ENCODE measurements at regions not wholly inside any gene's neighbourhood (a gene's known extent, or its start where the extent isn't known, plus 50 kb on each side); places are given as distances from the start of the nearest gene placed in this dataset.
"Not testable (repeated sequence)": the region's sequence is repeated elsewhere in the genome, so short reads cannot be mapped to it uniquely, and the experiment has no call there.

DNA sequence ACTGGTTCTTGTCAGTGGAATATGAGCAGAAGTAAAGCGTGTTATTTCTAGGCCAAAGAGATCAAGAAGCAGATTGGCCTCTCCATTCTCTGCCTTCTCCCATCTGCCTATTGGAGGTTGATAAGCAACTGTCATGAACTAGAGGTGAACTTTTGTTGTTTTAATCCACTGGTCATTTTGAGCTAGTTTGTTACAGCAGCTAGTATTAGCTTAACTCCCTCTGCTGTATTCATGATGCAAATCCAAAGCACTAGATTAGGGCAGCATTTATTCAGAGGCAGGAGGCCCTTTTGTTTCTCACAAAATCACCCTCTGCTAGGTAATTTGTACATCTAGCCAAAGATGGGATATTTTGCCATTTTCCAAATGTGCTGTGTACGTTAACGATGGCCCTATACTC is 97.3 kb upstream of the DPT start:
- no peak for DNase-seq

- no peak for DNase-seq
Measured at GRCh38 chr1:168827557-168827956, 98.6 kb upstream of the DPT start.

DNA sequence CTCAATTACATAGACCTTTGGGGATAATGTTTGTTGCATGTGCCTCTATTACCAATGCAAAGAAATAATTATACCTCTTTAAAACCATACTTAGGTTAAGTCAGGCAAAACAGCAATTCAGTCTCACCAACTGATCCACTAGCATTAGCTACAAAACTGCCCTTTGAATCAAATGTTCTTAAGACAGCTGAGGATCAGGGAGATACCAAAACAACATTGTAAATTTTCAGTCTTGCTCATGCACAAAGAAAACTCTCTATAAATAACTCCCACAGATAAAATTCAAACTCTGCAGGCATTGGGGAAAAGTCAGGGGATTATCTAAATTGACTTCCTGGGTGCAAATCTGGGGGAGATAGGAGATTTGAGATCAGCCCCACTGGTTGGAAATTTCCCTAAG is 100.9 kb upstream of the DPT start:
- no peak for DNase-seq

- DNase-seq: no peak
Measured at GRCh38 chr1:168830562-168830961, 101.6 kb upstream of the DPT start.

GRCh38 chr1:168832661-168833060 is 103.7 kb upstream of the DPT start:
- DNase-seq: no peak

DNA sequence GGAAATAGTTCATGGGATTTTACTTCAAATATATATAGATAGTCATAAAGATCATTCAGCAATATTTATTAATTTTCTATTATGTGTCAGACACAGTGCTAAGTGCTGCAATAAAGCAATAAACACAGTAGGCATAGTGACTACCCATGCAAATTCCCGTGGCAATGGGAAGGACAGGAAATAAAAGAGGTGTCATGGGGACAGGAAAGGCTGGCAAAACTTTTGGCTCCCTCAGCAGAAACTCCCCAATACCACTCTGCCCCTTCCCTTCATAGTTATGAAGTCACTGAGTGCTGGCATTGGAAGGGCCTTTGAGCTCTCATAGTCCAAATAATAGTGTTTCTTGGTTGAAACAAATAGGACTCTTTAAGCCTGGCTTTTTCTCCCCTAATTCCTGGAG is 104.4 kb upstream of the DPT start:
- no peak for DNase-seq

GRCh38 chr1:168833801-168834224 is 104.8 kb upstream of the DPT start:
- DNase-seq: no peak

- no peak for DNase-seq
Measured at GRCh38 chr1:168834225-168834872, 105.3 kb upstream of the DPT start.

GRCh38 chr1:168835176-168835575 is 106.2 kb upstream of the DPT start:
- DNase-seq: no peak

- DNase-seq: no peak
Measured at GRCh38 chr1:168835791-168836190, 106.8 kb upstream of the DPT start.

- DNase-seq: no peak
Measured at GRCh38 chr1:168836469-168836868, 107.5 kb upstream of the DPT start.

DNA sequence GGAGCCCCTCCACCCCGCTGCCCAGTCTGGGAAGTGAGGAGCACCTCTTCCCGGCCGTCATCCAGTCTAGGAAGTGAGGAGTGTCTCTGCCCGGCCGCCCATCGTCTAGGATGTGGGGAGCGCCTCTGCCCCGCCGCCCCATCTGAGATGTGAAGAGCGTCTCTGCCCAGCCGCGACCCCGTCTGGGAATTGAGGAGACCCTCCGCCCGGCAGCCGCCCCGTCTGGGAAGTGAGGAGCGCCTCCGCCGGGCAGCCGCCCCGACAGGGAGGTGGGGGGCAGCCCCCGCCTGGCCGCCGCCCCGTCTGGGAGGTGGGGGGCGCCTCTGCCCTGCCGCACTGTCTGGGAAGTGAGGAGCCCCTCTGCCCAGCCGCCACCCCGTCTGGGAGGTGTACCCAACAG is 108.2 kb upstream of the DPT start:
- DNase-seq: not testable (repeated sequence)

DNA sequence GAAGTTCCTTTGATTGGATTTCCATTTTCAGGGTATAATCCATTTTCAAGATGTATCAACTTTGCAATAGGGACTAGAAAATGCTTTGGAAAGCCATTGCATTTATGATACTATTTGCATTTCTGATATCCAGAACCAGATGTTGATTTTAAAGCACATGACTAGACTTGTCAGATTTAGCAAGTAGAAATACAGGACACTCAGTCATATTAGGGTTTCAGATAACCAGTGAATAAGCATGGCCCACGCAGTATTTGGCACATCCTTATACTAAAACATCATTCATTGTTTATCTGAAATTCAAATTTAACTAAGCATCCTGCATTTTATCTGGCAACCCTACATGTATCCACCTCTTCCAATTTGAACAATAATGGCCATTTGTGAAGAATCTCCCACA is 113.3 kb upstream of the DPT start:
- no peak for DNase-seq

- DNase-seq: no peak
Measured at GRCh38 chr1:168842916-168843315, 113.9 kb upstream of the DPT start.

DNA sequence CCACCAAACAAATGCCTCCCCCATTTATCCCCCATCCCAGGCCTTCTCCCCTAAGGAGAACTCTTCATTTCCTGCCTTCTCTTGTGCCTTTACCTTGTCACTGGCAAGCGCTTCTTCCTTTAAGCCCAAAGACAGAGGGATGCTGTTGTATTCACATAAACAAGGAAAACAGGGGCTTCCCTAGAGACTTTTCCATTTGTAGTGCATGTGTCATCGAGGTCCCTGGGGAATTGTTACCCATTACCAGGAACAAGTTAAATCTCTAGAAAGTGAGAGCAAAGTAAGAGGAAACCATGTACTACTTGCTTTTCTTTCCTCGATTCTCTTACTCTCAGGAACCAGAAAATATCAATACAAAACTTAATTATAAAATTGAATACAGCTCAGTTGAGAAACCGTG is 114.4 kb upstream of the DPT start:
- DNase-seq: no peak

GRCh38 chr1:168843950-168844349 is 114.9 kb upstream of the DPT start:
- DNase-seq: no peak

GRCh38 chr1:168845140-168845539 is 116.1 kb upstream of the DPT start:
- DNase-seq: no peak

- no peak for DNase-seq
Measured at GRCh38 chr1:168848051-168848450, 119.0 kb upstream of the DPT start.

DNA sequence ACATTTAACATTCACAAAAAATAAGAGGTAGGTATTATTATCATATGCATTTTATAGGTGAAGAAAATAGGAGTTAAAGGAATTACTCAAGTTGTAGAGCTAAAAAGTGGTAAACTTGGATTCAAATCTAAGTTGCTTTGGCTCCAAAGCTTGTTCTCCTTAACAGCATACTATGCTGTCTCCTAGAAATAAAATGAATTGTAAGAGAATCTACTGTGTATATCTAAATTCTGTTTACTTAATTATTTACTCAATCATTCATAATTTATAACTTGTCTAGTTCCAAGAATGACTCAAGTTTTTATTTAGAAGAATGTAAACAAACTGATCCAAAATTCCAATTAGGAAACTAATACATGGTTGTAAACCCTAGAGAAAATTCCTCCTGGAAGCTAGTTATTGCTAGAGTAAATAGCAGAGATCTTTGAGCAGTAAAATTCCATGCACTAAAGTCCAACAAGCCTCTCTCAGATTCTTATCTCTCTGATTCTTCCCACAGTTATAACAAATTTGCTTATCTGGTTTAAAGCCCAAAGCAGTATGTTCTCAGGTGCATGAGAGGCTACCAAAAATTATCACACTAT is 132.5 kb upstream of the DPT start:
- DNase-seq: no peak

DNA sequence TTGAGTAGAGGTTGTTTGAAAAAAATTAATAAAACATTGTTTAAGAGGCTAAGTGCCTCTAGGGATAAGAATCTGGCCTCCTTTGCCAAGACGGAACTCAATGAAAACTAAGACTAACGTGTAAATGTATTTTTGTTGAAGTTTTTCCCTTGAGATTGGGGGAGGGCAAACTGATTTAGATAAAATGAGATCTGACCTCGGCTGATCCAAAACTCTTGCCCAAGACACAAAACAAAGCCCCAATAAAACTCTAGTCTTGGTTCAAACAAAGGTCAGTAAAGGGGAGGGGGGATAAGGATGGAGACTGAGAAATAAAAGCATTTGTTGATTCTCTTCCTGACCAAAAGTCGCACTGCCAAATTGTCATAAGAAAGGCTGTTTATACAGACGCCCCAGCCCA is 134.8 kb upstream of the DPT start:
- no peak for DNase-seq

GRCh38 chr1:168864266-168864665 is 135.3 kb upstream of the DPT start:
- no peak for DNase-seq

DNA sequence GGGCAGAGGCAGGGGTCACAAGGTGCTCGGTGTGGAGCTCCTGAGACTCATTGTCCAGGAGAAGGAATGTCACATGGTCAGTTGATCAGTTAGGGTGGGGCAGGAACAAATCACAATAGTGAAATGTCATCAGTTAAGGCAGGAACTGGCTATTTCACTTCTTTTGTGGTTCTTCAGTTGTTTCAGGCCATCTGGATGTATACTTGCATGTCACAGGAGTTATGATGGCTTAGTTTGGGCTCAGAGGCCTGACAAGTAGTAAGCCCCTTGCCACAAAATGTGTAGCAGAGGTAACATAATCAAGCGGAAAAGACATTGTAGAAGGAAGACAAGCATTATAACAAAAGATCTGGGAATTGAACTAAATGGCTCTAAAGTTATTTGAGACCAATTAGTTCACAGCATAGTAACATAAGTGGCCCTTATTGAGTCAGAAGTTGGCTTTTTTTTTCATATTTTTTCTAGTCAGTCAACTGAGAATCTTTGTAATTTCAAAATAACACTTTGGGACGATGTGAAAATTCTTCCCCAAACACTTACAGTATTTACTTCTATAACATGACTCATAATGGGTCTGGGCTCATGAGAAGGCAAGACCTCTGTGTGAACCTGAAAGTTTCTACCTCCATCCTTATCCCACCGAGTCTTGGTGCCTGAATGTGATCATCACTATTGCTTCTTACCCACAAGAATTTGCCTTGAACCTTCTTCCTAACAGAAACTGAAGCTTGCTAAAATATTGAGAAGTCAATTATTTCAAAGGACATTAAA is 137.0 kb upstream of the DPT start:
- DNase-seq: no peak

- DNase-seq: no peak
Measured at GRCh38 chr1:168867941-168868634, 139.1 kb upstream of the DPT start.

DNA sequence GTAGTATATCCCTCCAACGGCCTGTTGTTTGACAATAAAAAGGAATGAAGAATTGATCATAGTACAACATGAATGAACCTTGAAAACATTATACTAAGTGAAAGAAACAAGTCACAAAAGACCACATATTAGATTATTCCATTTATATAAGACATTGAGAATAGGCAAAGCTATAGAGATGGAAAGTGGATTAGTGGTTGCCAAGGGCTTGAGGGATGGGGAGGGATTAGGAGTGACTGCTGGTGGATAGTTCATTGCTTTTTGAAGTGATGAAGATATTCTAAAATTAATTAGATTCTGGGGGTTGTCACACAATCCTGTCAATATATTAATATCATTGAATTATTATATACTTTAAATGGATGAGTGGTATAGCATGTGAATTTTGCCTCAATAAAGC is 142.5 kb upstream of the DPT start:
- DNase-seq: no peak

Measured in activated CD4-positive, alpha-beta T cell treated with anti-CD3 and anti-CD28 coated beads for 4 hours (primary cell).